RWPE1 (cell line): ENCODE measurements at regions not wholly inside any gene's neighbourhood (a gene's known extent, or its start where the extent isn't known, plus 50 kb on each side); places are given as distances from the start of the nearest gene placed in this dataset.

Experiments
- CTCF ChIA-PET: fragments of 350-600 bp; sonication (Branson Sonifier 250); formaldehyde crosslinking; extraction: SDS; loops from one replicate; lab custom pipeline; 2021; lab: Yijun Ruan, JAX
- POLR2A ChIA-PET: fragments of 400-600 bp; formaldehyde crosslinking; extraction: SDS; loops from one replicate; lab custom pipeline; 2020; ENCODE audit warnings: antibody characterized with exemption; ENCODE audit not compliant: low non-redundant PET; lab: Yijun Ruan, JAX
- DNase-seq: peaks from one replicate; pipeline ENCODE4 v3.0.0; 2012; ENCODE audit warnings: low spot score
- H3K27ac ChIP-seq: fragments of 450-650 bp; 2 replicates; pipeline ENCODE4 v1.5.1; 2017
- TF ChIP-seq, protein P1 (sequence below): fragments of 450-650 bp; conservative IDR thresholded peaks from 2 replicates; pipeline ENCODE4 v1.5.1; 2017; ENCODE audit warnings: low read depth, mild to moderate bottlenecking

DNA sequence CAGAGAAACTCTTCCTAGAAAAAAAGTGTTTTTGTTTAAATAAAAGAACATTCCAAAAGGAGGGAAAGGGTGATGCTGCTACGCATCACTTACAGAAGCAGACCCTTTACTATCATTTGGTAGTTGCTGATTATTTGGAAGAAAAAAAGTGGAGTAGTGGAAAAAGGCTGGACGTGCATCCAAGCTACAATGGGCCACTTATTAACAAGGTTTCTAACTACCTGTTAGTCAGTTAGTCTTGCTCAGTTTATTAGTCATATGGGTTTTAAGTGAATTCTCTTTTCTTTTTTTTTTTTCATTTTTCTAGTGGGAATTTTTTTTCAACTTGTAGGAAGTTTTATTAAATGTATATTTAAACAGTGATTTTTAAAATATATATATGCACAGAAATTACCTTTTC, 866.0 kb downstream of the MCTP2 start:
- ChIA-PET CTCF (interaction anchor here (0.6 kb wide), 1 partner anchor 1862 kb away, joined by 3 read pairs; no protein-coding TSS in a partner anchor), POLR2A (no interaction called here)
- no peak for DNase-seq
- H3K27ac ChIP-seq, result no peak overlapping the region
- TF ChIP-seq, protein P1, sequence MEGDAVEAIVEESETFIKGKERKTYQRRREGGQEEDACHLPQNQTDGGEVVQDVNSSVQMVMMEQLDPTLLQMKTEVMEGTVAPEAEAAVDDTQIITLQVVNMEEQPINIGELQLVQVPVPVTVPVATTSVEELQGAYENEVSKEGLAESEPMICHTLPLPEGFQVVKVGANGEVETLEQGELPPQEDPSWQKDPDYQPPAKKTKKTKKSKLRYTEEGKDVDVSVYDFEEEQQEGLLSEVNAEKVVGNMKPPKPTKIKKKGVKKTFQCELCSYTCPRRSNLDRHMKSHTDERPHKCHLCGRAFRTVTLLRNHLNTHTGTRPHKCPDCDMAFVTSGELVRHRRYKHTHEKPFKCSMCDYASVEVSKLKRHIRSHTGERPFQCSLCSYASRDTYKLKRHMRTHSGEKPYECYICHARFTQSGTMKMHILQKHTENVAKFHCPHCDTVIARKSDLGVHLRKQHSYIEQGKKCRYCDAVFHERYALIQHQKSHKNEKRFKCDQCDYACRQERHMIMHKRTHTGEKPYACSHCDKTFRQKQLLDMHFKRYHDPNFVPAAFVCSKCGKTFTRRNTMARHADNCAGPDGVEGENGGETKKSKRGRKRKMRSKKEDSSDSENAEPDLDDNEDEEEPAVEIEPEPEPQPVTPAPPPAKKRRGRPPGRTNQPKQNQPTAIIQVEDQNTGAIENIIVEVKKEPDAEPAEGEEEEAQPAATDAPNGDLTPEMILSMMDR, result no peak

GRCh38 chr15:95105229-95105628, 873.9 kb downstream of the MCTP2 start:
- no peak overlapping the region for H3K27ac ChIP-seq
- TF ChIP-seq, protein P1, result no peak
- ChIA-PET POLR2A (no interaction called here), CTCF (no interaction called here)
- DNase-seq, result no peak

DNA sequence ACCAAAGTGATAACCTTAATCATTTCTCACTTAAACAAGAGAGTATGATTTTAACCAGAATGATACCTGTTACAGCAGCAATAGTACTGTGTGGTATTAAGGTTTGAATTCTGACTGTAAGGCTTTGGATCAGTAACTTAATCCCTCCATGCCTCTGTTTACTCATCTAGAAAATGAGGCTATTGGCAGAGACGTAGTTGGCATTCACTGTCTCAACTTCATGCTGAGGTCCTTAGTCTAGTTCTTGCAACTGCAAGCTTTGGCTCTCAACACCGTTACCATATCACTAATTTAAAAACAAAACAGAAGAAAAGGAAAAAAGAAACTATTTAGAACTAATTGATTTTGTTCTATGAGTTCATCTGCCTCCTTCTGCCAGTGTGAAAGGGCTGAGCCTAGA, 875.4 kb downstream of the MCTP2 start:
- no peak overlapping the region for H3K27ac ChIP-seq
- no peak for DNase-seq
- TF ChIP-seq, protein P1, result no peak
- ChIA-PET CTCF (no interaction called here), POLR2A (no interaction called here)

DNA sequence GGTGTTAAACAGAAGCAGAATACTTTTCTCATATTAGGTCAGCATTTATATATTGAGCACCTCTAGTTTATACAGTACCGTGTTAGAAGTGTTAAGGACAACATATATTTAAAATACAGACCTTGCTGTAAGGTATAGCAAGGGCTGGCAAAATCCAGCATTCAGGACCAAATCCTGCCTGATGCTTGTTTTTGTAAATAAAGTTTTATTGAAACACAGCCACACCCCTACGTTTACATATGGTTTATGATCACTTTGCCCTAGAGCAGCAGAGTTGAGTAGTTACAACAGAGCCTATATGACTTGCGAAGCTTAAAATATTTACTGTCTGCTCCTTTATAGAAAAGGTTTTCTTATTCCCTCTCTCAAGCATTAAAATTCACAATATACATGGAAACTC, 877.3 kb downstream of the MCTP2 start:
- CTCF ChIA-PET, result interaction anchor here (0.6 kb wide), 1 partner anchor 1426 kb away, joined by 3 read pairs; no protein-coding TSS in a partner anchor
- H3K27ac ChIP-seq, result no peak overlapping the region
- TF ChIP-seq, protein P1, result no peak
- no peak for DNase-seq
- POLR2A ChIA-PET, result no interaction called here

GRCh38 chr15:95111969-95112368, 880.6 kb downstream of the MCTP2 start:
- POLR2A ChIA-PET, result no interaction called here
- no peak for DNase-seq
- TF ChIP-seq, protein P1, result no peak
- CTCF ChIA-PET, result no interaction called here
- no peak overlapping the region for H3K27ac ChIP-seq

DNA sequence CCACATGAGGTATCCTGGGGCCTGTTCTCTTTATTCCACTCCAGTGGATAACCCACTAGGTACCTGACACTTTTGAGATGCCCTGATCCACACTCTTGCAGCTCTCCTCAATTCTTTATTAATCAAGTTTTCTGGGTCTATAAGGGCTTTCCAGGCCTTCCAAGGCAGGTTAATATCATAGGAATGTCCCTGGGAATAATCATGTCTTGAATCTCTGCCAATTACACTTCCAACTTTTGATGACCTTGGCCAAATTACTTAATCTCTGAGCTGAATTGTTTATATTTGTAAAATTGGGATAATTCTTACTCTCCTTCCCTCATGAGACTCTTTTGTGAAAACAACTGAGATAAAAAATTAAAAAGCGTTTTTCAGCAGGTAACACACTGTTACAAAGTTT, 881.7 kb downstream of the MCTP2 start:
- TF ChIP-seq, protein P1, result no peak
- DNase-seq, result no peak
- H3K27ac ChIP-seq, result no peak overlapping the region
- ChIA-PET POLR2A (no interaction called here), CTCF (no interaction called here)
